GM10266 (cell line): ENCODE measurements at regions not wholly inside any gene's neighbourhood (a gene's known extent, or its start where the extent isn't known, plus 50 kb on each side); places are given as distances from the start of the nearest gene placed in this dataset.

Experiments
- DNase-seq: peaks from one replicate; pipeline ENCODE4 v3.0.0; 2012; ENCODE audit errors: extremely low spot score
- CTCF ChIP-seq: IDR thresholded peaks from 2 replicates; pipeline ENCODE4 v1.5.1; 2012; ENCODE audit warnings: mild to moderate bottlenecking, low read depth; ENCODE audit not compliant: control insufficient read depth, insufficient read depth; ENCODE audit errors: missing control alignments

GRCh38 chr12:75877763-75878621 lies 153.6 kb downstream of the PHLDA1 start:
- no peak for DNase-seq
- TF ChIP-seq CTCF, result no peak

GRCh38 chr12:75876832-75877762 lies 154.5 kb downstream of the PHLDA1 start:
- TF ChIP-seq CTCF, result no peak
- DNase-seq, result no peak

GRCh38 chr12:75874441-75874840 lies 157.1 kb downstream of the PHLDA1 start:
- no peak for TF ChIP-seq CTCF
- no peak for DNase-seq

GRCh38 chr12:75872762-75873161 lies 158.8 kb downstream of the PHLDA1 start:
- TF ChIP-seq CTCF, result no peak
- DNase-seq, result no peak

GRCh38 chr12:75870878-75871277 lies 160.7 kb downstream of the PHLDA1 start:
- DNase-seq, result no peak
- TF ChIP-seq CTCF, result no peak

- DNase-seq, result no peak
- no peak for TF ChIP-seq CTCF
Observed at GRCh38 chr12:75868501-75868900, 163.1 kb downstream of the PHLDA1 start.
